ENCODE measurements at regions not wholly inside any gene's neighbourhood (a gene's known extent, or its start where the extent isn't known, plus 50 kb on each side); places are given as distances from the start of the nearest gene placed in this dataset.

DNA sequence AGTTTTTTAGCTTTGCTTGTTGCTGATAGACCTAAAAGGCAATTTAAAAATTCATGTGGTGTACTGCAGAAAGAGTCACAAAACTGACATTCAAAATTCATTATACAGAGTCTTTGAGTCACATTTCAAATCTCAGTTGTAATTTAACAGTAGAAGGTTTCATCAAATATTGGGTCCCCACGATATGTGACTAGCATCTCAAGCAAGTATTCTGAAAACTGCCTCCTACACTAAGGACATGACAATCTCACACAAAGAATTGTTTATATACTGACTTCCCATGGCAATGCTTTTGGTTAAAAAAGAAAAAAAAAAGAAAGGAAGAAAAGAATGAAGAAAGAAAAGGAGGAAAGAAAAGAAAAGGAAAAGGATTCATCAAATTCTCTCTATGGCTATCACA lies 62.1 kb upstream of the CTSO start:
- intact Hi-C loops (cut with micrococcal nuclease): no loop called here
- Histone ChIP-seq H3K4me2 (ENCODE audit: low read length) (no peak overlapping the region), H3K36me3 (ENCODE audit: control insufficient read depth in 1 of 2, insufficient read depth in 2 of 2, low read length in 2 of 2) (no peaks in the 10 kb centered on the region), H3K9me3 (ENCODE audit: control insufficient read depth in 1 of 2, insufficient read depth in 1 of 2, low read depth in 1 of 2, low read length in 2 of 2) (no peaks in the 10 kb centered on the region), H3K9ac (ENCODE audit: low read length) (no peak overlapping the region), H3K27me3 (ENCODE audit: insufficient read depth, low read length) (no peaks in the 10 kb centered on the region), H3K27ac (ENCODE audit: low read depth, low read length) (no peak overlapping the region), H3K79me2 (ENCODE audit: insufficient read depth, low read length) (no peaks in the 10 kb centered on the region), H3K4me3 (replicated peaks in 1 of 2; ENCODE audit: low read depth in 1 of 2, low read length in 2 of 2) (no peak overlapping the region), H3K4me1 (ENCODE audit: control insufficient read depth in 1 of 2, insufficient read depth in 2 of 2, low read length in 2 of 2) (no peaks in the 10 kb centered on the region), H2AFZ (ENCODE audit: low read depth, low read length, poor library complexity, severe bottlenecking) (no peak overlapping the region), H4K20me1 (ENCODE audit: insufficient read depth) (no peaks in the 10 kb centered on the region), H3K9me2 (ENCODE audit: insufficient read depth) (no peaks in the 10 kb centered on the region)
- POLR2A ChIA-PET: no interaction called here
- TF ChIP-seq ELF1 (IDR thresholded peaks at IDR 0.05; ENCODE audit: borderline replicate concordance, low read depth) (no peak), EZH2phosphoT487 (IDR thresholded peaks at IDR 0.05; ENCODE audit: borderline replicate concordance) (no peak), POLR2AphosphoS5 (IDR thresholded peaks at IDR 0.05; ENCODE audit: low read depth, low read length) (no peak), SIN3A (IDR thresholded peaks at IDR 0.05; ENCODE audit: low read depth) (no peak), REST (IDR thresholded peaks at IDR 0.05; ENCODE audit: low read depth) (no peak), JUND (IDR thresholded peaks at IDR 0.05) (no peak), ZBTB33 (IDR thresholded peaks at IDR 0.05; ENCODE audit: extremely low read depth, insufficient replicate concordance, low read length) (no peak), FOSL1 (IDR thresholded peaks at IDR 0.05; ENCODE audit: low read depth) (no peak), CBX3 (IDR thresholded peaks at IDR 0.05; ENCODE audit: low read depth) (no peak), SP1 (IDR thresholded peaks at IDR 0.05; ENCODE audit: low read depth) (no peak), RAD21 (IDR thresholded peaks at IDR 0.05; ENCODE audit: low read depth) (no peak), CTCF (IDR thresholded peaks at IDR 0.05 in 2 of 3, conservative IDR thresholded peaks at IDR 0.05 in 1 of 3; ENCODE audit: borderline replicate concordance in 1 of 3, insufficient read depth in 1 of 3, low read depth in 2 of 3, low read length in 2 of 3) (no peak), EZH2 (IDR thresholded peaks at IDR 0.05) (no peak), SRF (IDR thresholded peaks at IDR 0.05; ENCODE audit: low read depth) (no peak), ZNF274 (IDR thresholded peaks at IDR 0.05; ENCODE audit: low read depth, low read length) (no peak)
- TF ChIP-seq, protein P1, sequence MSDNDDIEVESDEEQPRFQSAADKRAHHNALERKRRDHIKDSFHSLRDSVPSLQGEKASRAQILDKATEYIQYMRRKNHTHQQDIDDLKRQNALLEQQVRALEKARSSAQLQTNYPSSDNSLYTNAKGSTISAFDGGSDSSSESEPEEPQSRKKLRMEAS (IDR thresholded peaks at IDR 0.05): no peak
- CTCF ChIA-PET: no interaction called here
- RAD21 ChIA-PET (ENCODE audit: low non-redundant PET in 1 of 2, low total read pairs in 2 of 2, uncharacterized antibody in 2 of 2, unreplicated experiment in 2 of 2): no interaction called here
- no peak for ATAC-seq
- DNase-seq (ENCODE audit: low read depth, low spot score): no peak
- no TSS peak for BruUV-seq (replicated peaks)

All from HCT116 (cell line).